Fibroblast of the aortic adventitia (primary cell): ENCODE measurements at regions not wholly inside any gene's neighbourhood (a gene's known extent, or its start where the extent isn't known, plus 50 kb on each side); places are given as distances from the start of the nearest gene placed in this dataset.

ENCODE experiments used
- DNase-seq: peaks from one replicate; pipeline ENCODE4 v3.0.0-alpha.2; 2010; ENCODE audit warnings: low read depth
- H3K4me3 ChIP-seq: 2 replicates; pipeline ENCODE4 v1.5.1; 2011; ENCODE audit warnings: low read depth, mild to moderate bottlenecking, control low read depth, low read length, moderate library complexity
- CTCF ChIP-seq: IDR thresholded peaks from 2 replicates; pipeline ENCODE4 v1.5.1; 2011; ENCODE audit warnings: mild to moderate bottlenecking, low read length, control low read depth, inconsistent platforms; ENCODE audit not compliant: insufficient read depth

GRCh38 chr18:46282177-46282570 lies 178.0 kb downstream of the HAUS1 start:
- H3K4me3 ChIP-seq, result no peak overlapping the region
- no peak for DNase-seq
- no peak for TF ChIP-seq CTCF

- no peak for DNase-seq
- no peak overlapping the region for H3K4me3 ChIP-seq
- no peak for TF ChIP-seq CTCF
Measured at GRCh38 chr18:46282646-46283045, 178.5 kb downstream of the HAUS1 start.

GRCh38 chr18:46283268-46283667 lies 179.1 kb downstream of the HAUS1 start:
- H3K4me3 ChIP-seq, result no peak overlapping the region
- no peak for TF ChIP-seq CTCF
- DNase-seq, result no peak

- TF ChIP-seq CTCF, result no peak
- DNase-seq, result no peak
- no peak overlapping the region for H3K4me3 ChIP-seq
Measured at GRCh38 chr18:46283895-46284295, 179.7 kb downstream of the HAUS1 start.

- DNase-seq, result no peak
- no peak for TF ChIP-seq CTCF
- H3K4me3 ChIP-seq, result no peak overlapping the region
Measured at GRCh38 chr18:46289463-46289862, 185.3 kb downstream of the HAUS1 start.

- no peak for TF ChIP-seq CTCF
- DNase-seq, result no peak
Measured at GRCh38 chr18:46289931-46290330, 185.7 kb downstream of the HAUS1 start.

GRCh38 chr18:46290440-46291020 lies 186.3 kb downstream of the HAUS1 start:
- DNase-seq, result no peak
- no peak for TF ChIP-seq CTCF
- no peak overlapping the region for H3K4me3 ChIP-seq

More at GRCh38 chr18:46289931-46290330, 185.7 kb downstream of the HAUS1 start:
- no peak overlapping the region for H3K4me3 ChIP-seq
